ENCODE measurements at regions not wholly inside any gene's neighbourhood (a gene's known extent, or its start where the extent isn't known, plus 50 kb on each side); places are given as distances from the start of the nearest gene placed in this dataset.

- intact Hi-C loops (cut with DNase I) = no loop called here
- no peak overlapping the region for H3K9ac ChIP-seq (ENCODE audit: low read depth in 2 of 2, low read length in 2 of 2)
- H3K27ac ChIP-seq = no peak overlapping the region
Observed at GRCh38 chr9:121582641-121583040, 68.8 kb upstream of the DAB2IP start.

GRCh38 chr9:121584421-121584820 lies 67.0 kb upstream of the DAB2IP start:
- intact Hi-C loops (cut with DNase I) = no loop called here
- H3K36me3 ChIP-seq = no peaks in the 10 kb centered on the region
- H3K9ac ChIP-seq (ENCODE audit: low read depth in 2 of 2, low read length in 2 of 2) = no peak overlapping the region
- no peaks in the 10 kb centered on the region for H3K4me1 ChIP-seq
- H3K27ac ChIP-seq = no peak overlapping the region
- DNase-seq = no peak
- H3K4me3 ChIP-seq = no peak overlapping the region
- TF ChIP-seq, protein P1, sequence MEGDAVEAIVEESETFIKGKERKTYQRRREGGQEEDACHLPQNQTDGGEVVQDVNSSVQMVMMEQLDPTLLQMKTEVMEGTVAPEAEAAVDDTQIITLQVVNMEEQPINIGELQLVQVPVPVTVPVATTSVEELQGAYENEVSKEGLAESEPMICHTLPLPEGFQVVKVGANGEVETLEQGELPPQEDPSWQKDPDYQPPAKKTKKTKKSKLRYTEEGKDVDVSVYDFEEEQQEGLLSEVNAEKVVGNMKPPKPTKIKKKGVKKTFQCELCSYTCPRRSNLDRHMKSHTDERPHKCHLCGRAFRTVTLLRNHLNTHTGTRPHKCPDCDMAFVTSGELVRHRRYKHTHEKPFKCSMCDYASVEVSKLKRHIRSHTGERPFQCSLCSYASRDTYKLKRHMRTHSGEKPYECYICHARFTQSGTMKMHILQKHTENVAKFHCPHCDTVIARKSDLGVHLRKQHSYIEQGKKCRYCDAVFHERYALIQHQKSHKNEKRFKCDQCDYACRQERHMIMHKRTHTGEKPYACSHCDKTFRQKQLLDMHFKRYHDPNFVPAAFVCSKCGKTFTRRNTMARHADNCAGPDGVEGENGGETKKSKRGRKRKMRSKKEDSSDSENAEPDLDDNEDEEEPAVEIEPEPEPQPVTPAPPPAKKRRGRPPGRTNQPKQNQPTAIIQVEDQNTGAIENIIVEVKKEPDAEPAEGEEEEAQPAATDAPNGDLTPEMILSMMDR (IDR thresholded peaks at IDR 0.05) = no peak
- H3K9me3 ChIP-seq = no peaks in the 10 kb centered on the region
- H3K27me3 ChIP-seq = no peaks in the 10 kb centered on the region

More at GRCh38 chr9:121582641-121583040, 68.8 kb upstream of the DAB2IP start:
- TF ChIP-seq, protein P1 (IDR thresholded peaks at IDR 0.05) = no peak
- Histone ChIP-seq H3K4me3 (no peak overlapping the region), H3K36me3 (no peaks in the 10 kb centered on the region), H3K9me3 (no peaks in the 10 kb centered on the region), H3K4me1 (no peaks in the 10 kb centered on the region), H3K27me3 (no peaks in the 10 kb centered on the region)
- DNase-seq = no peak

DNA sequence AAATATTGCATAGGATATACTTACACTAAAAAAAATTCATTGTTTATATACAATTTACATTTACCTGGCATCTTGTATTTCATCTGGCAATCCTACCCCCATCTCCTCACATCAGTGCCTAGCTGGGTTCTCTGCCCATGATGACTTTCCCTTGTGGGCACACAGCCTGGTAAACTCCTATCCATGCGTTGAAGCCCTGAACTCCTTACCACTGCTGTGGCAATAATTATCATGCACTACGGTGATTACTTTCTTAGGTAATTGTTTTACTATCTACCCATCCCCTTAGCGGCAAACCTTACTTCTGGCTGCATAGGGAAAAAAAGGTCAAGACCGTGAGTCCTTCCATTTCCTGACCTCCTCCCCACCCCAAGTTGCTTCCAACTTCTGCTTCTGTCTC lies 63.6 kb upstream of the DAB2IP start:
- DNase-seq = no peak
- no peaks in the 10 kb centered on the region for H3K36me3 ChIP-seq
- no peak overlapping the region for H3K9ac ChIP-seq (ENCODE audit: low read depth in 2 of 2, low read length in 2 of 2)
- no peak overlapping the region for H3K27ac ChIP-seq
- no peaks in the 10 kb centered on the region for H3K9me3 ChIP-seq
- H3K4me3 ChIP-seq = no peak overlapping the region
- TF ChIP-seq, protein P1 (IDR thresholded peaks at IDR 0.05) = no peak
- H3K27me3 ChIP-seq = no peaks in the 10 kb centered on the region
- intact Hi-C loops (cut with DNase I) = no loop called here
- no peaks in the 10 kb centered on the region for H3K4me1 ChIP-seq

DNA sequence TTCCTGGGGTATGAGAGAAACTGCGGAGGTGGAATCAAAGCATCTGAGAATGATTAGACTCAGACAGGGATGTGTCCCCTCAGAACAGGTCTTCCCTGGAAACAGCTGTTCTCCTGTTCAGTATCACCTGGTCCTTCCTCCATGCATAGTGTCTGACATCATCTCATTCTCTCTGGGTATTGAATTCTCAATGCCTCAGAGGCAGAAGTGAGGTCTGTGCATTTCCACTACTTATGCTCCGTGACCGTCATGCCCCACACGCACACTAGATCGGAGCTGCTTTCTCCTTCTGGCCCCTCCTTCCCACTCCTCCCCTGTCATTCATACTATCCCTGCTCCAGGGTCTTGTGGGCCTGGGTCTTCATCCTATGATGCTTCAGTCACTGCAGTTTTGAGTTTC lies 61.4 kb upstream of the DAB2IP start:
- DNase-seq = no peak
- intact Hi-C loops (cut with DNase I) = no loop called here
- H3K27ac ChIP-seq = no peak overlapping the region

DNA sequence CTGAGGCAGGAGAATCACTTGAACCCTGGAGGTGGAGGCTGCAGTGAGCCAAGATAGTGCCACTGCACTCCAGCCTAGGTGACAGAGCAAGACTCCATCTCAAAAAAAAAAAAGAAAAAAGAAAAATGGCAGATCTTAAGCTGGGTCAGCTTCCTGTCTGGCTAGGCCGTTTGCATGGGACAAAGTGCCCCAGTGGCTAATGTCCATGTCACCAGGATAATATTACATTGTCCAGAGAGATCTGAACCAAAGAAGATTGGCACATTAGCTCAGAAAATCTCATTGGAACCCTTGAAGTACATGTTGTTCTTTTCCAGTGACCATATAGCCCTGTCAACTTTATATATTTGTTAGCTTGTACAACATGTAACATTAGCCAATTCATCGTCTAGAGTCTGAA lies 59.2 kb upstream of the DAB2IP start:
- DNase-seq = no peak
- H3K9me3 ChIP-seq = no peaks in the 10 kb centered on the region
- no peak overlapping the region for H3K4me3 ChIP-seq
- no peaks in the 10 kb centered on the region for H3K4me1 ChIP-seq
- no peaks in the 10 kb centered on the region for H3K36me3 ChIP-seq
- TF ChIP-seq, protein P1 (IDR thresholded peaks at IDR 0.05) = no peak
- intact Hi-C loops (cut with DNase I) = no loop called here
- no peak overlapping the region for H3K9ac ChIP-seq (ENCODE audit: low read depth in 2 of 2, low read length in 2 of 2)
- H3K27me3 ChIP-seq = no peaks in the 10 kb centered on the region
- no peak overlapping the region for H3K27ac ChIP-seq

More for the DNA sequence above, 61.4 kb upstream of the DAB2IP start:
- Histone ChIP-seq H3K4me1 (no peaks in the 10 kb centered on the region), H3K9ac (ENCODE audit: low read depth in 2 of 2, low read length in 2 of 2) (no peak overlapping the region), H3K27me3 (no peaks in the 10 kb centered on the region), H3K4me3 (no peak overlapping the region), H3K36me3 (no peaks in the 10 kb centered on the region), H3K9me3 (no peaks in the 10 kb centered on the region)
- TF ChIP-seq, protein P1 (IDR thresholded peaks at IDR 0.05) = no peak

- Histone ChIP-seq H3K4me3 (no peak overlapping the region), H3K9ac (ENCODE audit: low read depth in 2 of 2, low read length in 2 of 2) (no peak overlapping the region), H3K27me3 (no peaks in the 10 kb centered on the region), H3K27ac (no peak overlapping the region), H3K4me1 (no peaks in the 10 kb centered on the region), H3K9me3 (no peaks in the 10 kb centered on the region), H3K36me3 (no peaks in the 10 kb centered on the region)
- intact Hi-C loops (cut with DNase I) = no loop called here
- TF ChIP-seq, protein P1 (IDR thresholded peaks at IDR 0.05) = no peak
- DNase-seq = no peak
Observed at GRCh38 chr9:121593066-121593465, 58.4 kb upstream of the DAB2IP start.

Data from colonic mucosa (tissue), 4 donors.